Limb (tissue), 2 donors: ENCODE measurements at regions not wholly inside any gene's neighbourhood (a gene's known extent, or its start where the extent isn't known, plus 50 kb on each side); places are given as distances from the start of the nearest gene placed in this dataset.
A peak's percentile ranks its signal among the peaks of the same experiment; 100 is the strongest.

Source experiments
- DNase-seq, 2 donors: peaks; one replicate each; pipeline ENCODE4 v3.0.0-alpha.2; 2016; ENCODE audit errors: extremely low spot score in 2 of 2

DNA sequence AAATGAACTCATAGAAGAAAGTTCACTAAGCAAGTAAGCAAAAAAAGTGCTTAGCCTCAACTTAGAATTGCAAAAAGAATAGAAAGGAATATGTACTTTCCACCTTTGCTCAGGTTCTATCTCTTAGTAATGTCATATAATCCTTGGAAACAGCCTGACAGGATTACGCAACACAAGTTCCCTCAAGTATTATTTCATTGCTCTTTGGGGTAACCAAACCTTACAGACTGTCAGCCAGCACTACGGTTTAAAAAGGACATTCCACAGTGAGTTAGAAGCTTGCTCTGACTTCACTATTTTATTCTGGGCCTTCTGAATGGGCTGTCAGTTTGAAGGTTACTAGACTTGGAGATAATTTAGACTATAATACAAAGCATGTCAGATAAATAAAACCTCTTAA lies 264.0 kb downstream of the ATXN7L3B start:
- DNase-seq = no peak

DNA sequence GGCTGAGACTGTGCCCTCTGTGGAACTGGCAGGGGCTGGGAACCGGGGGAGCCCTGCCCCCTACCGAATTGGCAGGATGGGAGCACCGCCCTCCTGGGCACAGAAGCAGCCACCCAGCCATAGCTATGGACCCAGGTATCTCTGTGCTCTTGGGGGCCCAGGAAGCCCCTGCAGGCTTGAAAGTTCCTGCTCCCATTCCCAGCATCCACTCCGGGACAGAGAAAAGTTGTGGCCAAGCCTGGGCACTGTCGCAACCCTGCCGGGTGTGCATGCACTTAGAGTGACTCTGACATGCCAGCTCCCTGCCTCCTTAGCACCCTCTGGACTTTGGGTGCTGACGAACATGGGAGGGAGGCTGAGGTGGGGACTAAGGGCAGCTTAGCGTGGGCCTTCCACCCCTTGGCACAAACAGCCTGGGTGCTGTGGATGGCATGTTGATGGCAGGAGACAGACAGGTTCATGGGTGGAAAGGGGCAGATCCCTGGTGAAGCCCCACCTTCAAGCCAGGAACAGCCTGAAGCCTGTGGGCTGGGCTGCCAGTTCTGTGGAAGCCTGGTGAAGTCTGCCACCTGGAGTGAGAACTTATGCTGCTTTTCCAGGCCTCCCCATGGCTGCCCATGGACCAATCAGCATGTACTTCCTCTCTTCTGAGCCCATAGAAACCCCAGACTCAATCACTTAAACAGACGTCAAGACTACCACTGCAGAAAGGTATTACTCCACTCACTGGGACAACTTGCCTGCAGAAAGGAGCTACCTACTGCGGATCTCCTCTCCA lies 279.0 kb downstream of the ATXN7L3B start:
- DNase-seq = no peak

DNA sequence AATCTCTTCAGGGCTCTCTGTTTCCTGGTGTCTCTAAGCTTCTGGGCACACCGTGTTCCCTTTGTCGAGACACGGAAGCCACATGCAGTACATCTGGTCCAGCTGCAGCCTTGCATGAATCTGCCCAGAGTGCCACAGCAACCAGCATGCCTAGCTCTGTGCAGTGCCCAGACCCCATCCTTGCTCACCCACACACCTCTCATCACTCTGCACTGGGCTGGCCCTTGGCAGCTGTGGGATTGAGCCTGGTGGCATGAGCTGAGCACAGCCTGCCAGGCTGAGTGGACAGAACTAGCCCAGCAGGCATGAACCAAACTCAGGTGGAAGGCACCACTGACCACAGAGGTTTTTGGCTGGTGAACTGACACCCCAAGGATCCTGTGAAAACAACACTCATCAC lies 279.9 kb downstream of the ATXN7L3B start:
- no peak for DNase-seq

- no peak for DNase-seq
These were observed 280.8 kb downstream of the ATXN7L3B start for GRCh38 chr12:74818412-74818811.

DNA sequence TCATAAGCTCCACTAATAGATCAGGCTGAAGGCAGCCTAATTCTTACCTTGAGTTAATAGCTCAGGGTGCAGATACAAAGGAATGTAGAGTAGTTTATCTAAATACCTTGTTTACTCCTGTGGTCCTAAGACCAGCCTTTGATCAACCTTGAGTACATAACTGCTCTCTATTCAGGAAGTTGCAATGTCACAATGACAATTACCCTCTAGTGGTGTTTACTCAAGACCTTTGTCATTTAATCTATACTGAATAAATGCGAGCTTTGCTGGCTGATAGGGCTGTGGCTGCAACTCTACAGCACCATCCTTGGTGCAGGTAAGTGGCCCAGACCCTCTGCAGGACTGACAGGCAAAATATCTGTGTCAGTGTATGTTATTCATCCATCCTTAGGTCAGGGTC lies 282.7 kb downstream of the ATXN7L3B start:
- no peak for DNase-seq

- no peak for DNase-seq
These were observed 298.9 kb downstream of the ATXN7L3B start for GRCh38 chr12:74836567-74836966.

- no peak for DNase-seq
These were observed 308.5 kb downstream of the ATXN7L3B start for GRCh38 chr12:74846116-74846515.

DNA sequence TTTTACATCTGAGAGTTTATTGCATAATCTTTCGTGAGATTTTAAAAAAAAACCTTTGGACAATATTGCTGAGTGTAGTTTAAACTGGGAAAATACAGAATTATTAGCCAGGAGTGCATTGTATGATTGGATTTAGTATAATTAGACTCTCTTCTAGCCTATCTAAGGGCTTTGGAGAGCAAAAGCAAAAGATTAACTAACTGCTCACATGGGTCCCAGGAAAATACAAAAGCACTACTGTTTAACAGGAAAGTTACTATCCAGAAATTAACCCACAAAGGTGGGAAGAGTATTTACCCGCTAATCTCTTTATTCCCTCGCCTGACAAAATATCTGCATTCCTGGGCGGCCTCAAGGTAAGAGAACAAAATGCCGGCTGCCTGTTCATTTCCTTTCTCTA lies 309.5 kb downstream of the ATXN7L3B start:
- DNase-seq = no peak

- no peak for DNase-seq
These were observed 310.4 kb downstream of the ATXN7L3B start for GRCh38 chr12:74848006-74848405.

DNA sequence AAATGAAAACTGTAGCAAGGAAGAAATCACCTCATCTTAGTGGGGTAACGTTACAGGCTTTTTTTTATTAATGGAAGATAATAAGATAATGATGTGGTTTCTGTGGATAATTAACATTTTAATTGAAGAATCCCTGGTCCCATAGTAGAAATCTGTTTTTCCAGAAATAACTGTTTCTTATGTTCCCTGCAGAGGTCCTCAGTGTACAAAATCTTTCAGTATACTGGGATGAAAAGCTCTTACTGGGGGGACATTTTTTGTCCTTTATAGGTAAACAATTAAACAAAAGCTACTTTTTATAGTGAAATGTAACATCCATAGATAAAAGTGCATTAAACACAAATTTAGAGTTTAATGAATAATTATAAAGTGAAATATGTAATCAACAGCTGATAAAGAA lies 312.2 kb downstream of the ATXN7L3B start:
- no peak for DNase-seq

GRCh38 chr12:74871817-74872216 lies 334.2 kb downstream of the ATXN7L3B start:
- no peak for DNase-seq

DNA sequence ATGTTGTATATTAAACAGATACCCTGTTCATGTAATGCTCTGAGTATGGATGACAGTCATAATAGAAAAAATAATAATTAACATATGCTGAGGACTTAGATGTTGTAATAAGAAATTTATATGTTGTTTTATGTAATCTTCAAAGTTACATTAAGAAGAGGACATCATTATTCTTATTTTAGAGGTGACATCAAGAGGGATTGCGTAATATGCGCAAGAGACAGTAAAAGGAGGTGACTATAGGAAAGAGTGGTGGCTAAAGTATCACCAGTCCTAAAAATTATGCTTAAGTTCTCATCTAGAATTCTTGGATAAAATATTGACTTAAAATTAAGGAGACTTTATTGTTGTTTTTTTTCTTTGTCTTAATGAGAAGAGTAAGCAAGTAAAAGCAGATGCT lies 323.9 kb downstream of the KCNC2 start:
- DNase-seq = no peak

DNA sequence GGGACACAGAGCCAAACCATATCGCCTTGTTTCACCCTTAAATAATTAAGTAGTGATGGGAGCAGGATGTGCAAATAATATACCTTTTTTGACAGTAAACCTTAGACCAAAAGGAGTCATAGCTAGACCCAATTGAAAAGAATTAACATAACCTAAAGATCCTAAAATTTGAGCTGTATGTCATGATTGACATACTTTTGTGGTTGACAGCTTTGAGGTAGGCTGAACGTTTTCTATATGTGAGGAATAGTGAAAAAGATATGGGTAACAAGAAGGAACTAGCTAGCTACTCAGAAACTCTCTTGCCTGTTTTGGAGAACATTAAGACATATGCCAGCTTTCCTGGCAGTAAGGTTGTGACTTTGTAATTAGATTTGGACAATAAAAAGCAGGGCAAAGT lies 320.6 kb downstream of the KCNC2 start:
- DNase-seq = no peak

GRCh38 chr12:74889563-74890236 lies 319.9 kb downstream of the KCNC2 start:
- DNase-seq = no peak

GRCh38 chr12:74890237-74890599 lies 319.4 kb downstream of the KCNC2 start:
- DNase-seq = peak in 1 of 2 donors; percentile 53

- no peak for DNase-seq
These were observed 318.5 kb downstream of the KCNC2 start for GRCh38 chr12:74891083-74891668.

GRCh38 chr12:74892057-74892633 lies 317.5 kb downstream of the KCNC2 start:
- no peak for DNase-seq

- DNase-seq = no peak
These were observed 313.5 kb downstream of the KCNC2 start for GRCh38 chr12:74896186-74896585.

DNA sequence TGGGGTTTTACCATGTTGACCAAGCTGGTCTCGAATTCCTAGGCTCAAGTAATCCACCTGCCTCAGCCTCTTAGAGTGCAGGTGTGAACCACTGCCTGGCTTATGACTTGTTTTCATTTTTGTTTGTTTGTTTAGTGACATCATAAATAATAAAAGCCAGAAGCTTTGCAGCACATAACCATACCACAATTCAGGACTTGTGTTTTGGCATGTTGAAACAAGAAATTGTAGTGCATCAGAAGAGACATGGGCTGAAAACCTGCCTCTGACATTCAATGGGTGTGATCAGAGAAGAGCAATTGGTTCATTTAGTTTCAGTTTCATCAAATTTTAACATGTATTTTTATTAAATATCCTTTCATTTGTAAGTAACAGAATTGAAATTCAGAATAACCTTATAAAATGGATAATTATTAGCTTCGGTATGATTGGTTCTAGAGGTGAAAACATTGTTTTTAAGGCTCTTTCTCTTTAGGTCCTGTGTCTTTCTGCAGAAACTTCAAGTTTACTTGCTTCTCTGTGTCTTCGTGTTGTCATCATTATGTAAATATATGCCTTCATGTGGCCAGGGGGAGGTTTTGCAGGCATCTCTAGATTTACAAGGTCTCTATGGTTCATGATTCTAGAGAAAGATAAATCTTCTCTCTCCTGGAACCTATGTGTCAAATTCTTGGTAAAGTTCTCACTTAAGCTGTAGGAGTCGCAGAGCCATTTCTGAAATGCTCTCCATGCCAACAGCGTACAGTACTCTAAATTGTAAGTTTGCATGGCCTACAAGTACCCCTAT lies 312.0 kb downstream of the KCNC2 start:
- no peak for DNase-seq

GRCh38 chr12:74899031-74899829 lies 310.4 kb downstream of the KCNC2 start:
- no peak for DNase-seq

GRCh38 chr12:74900232-74900631 lies 309.4 kb downstream of the KCNC2 start:
- DNase-seq = no peak
